Muscle layer of colon (tissue), 2 donors: ENCODE measurements at regions not wholly inside any gene's neighbourhood (a gene's known extent, or its start where the extent isn't known, plus 50 kb on each side); places are given as distances from the start of the nearest gene placed in this dataset.

ENCODE experiments used
- H3K27ac ChIP-seq: one replicate; pipeline ENCODE4 v1.7.0; 2013; ENCODE audit warnings: low read depth, mild to moderate bottlenecking, low read length, moderate library complexity
- H3K27me3 ChIP-seq, 2 donors: one replicate each; pipeline ENCODE4 v1.7.0; 2013; ENCODE audit warnings: low read length in 2 of 2, mild to moderate bottlenecking in 2 of 2; ENCODE audit not compliant: insufficient read depth in 2 of 2, control insufficient read depth in 1 of 2
- H3K36me3 ChIP-seq: one replicate; pipeline ENCODE4 v1.7.0; 2013; ENCODE audit warnings: mild to moderate bottlenecking, low read length; ENCODE audit not compliant: insufficient read depth
- H3K4me1 ChIP-seq: one replicate; pipeline ENCODE4 v1.7.0; 2013; ENCODE audit warnings: mild to moderate bottlenecking, low read length; ENCODE audit not compliant: insufficient read depth
- H3K4me3 ChIP-seq, 2 donors: one replicate each; pipeline ENCODE4 v1.7.0; 2013; ENCODE audit warnings: low read length in 2 of 2, low read depth in 1 of 2, mild to moderate bottlenecking in 1 of 2, moderate library complexity in 1 of 2
- H3K9ac ChIP-seq: one replicate; pipeline ENCODE4 v1.7.0; 2013; ENCODE audit warnings: low read length
- H3K9me3 ChIP-seq: one replicate; pipeline ENCODE4 v1.7.0; 2013; ENCODE audit warnings: mild to moderate bottlenecking, low read length
- donor health status: abdominal sarcoma.
- donor health status: Adenocarcinoma of cecum.

DNA sequence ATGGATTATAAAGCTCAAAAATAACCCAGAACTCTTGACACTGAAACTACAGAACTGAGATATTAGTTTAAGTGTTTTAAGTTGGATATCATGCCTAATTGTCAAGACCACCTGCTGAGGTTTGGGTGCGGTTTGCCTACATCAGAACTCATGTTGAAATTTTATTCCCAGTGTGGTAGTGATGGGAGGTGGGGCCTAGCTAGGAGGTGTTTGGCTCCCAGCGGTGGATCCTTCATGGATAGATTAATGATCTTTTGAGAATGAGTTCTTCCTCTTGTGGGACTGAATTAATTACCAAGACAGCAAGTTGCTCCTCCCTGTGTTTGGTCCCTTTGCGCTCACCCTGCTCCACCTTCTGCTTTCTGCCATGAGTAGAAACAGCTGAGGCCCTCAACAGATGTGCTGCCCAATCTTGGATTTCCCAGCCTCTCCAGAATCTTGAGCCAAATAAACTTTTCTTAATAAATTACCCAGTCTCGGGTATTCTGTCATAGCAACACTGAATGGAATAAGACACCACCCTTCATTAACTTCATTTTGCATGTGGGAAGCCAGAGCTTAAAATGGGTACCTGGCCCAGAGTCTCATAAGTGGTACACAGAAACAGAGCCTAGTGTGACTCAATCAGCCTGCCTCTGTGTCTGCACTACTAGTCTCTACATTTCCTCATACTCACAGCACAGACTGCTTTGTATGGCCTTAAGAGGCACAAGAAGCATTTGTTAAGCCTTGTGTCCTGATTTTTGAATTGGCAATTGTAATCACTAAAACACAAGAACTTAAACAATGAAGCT lies 158.4 kb downstream of the IBTK start:
- no peak overlapping the region for H3K27ac ChIP-seq
- no peaks in the 10 kb centered on the region for H3K9me3 ChIP-seq
- no peaks in the 10 kb centered on the region for H3K4me1 ChIP-seq
- no peaks in the 10 kb centered on the region for H3K27me3 ChIP-seq
- H3K36me3 ChIP-seq = no peaks in the 10 kb centered on the region
- no peak overlapping the region for H3K4me3 ChIP-seq
- H3K9ac ChIP-seq = no peak overlapping the region

DNA sequence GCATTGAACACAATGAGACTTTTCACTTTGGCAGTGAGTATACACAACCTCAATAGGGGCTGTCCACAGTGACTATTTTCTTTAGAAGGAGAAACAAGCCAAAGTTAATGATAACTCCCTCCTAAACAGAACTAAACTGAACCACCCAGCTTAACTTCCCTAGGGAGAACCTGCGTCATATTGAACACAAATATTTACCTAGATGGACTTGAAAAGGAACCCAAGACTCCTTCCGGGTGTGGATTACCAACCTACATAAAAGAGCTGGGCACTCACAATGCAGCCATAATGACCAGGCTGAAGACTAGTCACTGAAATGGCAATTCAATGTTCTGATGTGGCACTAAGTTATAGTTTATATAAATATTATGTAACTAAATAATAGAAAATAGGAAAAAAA lies 160.6 kb downstream of the IBTK start:
- Histone ChIP-seq H3K4me1 (no peaks in the 10 kb centered on the region), H3K27ac (no peak overlapping the region), H3K27me3 (no peaks in the 10 kb centered on the region), H3K9me3 (no peaks in the 10 kb centered on the region), H3K9ac (no peak overlapping the region), H3K4me3 (no peak overlapping the region), H3K36me3 (no peaks in the 10 kb centered on the region)

DNA sequence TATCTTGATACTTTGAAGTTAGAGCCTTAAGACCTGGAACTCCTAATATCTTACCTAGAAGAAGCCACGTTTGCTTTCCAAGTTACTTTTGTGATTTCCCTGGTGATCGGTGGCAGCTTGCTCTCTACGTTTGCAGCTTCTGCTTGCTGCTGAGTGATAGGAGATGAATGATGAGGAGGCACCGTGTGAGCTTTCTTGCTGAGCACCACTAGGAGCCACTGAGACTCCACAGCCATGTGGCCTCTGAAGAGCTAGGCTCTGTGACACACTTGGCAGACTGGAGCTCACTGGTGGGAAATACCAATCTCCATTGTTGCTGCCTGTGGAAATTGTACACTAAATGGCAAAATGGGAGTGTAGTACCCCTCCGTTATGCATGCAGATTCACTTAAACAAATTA lies 161.8 kb downstream of the IBTK start:
- H3K36me3 ChIP-seq = no peaks in the 10 kb centered on the region
- H3K9me3 ChIP-seq = no peaks in the 10 kb centered on the region
- no peaks in the 10 kb centered on the region for H3K27me3 ChIP-seq
- no peak overlapping the region for H3K27ac ChIP-seq
- H3K9ac ChIP-seq = no peak overlapping the region
- no peaks in the 10 kb centered on the region for H3K4me1 ChIP-seq
- H3K4me3 ChIP-seq = no peak overlapping the region

- no peaks in the 10 kb centered on the region for H3K27me3 ChIP-seq
- H3K27ac ChIP-seq = no peak overlapping the region
- no peaks in the 10 kb centered on the region for H3K9me3 ChIP-seq
- no peak overlapping the region for H3K9ac ChIP-seq
- H3K4me1 ChIP-seq = no peaks in the 10 kb centered on the region
- H3K4me3 ChIP-seq = no peak overlapping the region
- no peaks in the 10 kb centered on the region for H3K36me3 ChIP-seq
Observed at GRCh38 chr6:82084324-82084920, 163.1 kb downstream of the IBTK start.

DNA sequence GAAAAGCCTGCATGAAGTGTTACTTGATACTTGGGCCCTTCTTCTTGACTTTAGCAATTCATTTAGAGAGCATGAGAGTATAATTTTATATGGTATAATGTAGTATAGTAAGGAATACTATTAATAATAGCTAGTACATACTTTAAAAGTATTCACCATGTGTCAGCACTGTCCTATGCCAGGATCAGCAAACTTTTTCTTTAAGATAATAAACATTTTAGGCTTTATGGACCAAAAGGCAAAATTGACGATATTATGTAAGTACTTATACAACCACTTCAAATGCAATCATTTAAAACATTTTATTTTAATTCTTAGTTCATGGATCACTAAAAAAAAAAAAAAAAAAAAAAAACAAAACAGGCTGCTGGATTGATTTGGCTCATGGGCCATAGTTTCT lies 163.9 kb downstream of the IBTK start:
- no peak overlapping the region for H3K4me3 ChIP-seq
- H3K9ac ChIP-seq = no peak overlapping the region
- no peaks in the 10 kb centered on the region for H3K36me3 ChIP-seq
- H3K9me3 ChIP-seq = no peaks in the 10 kb centered on the region
- H3K4me1 ChIP-seq = no peaks in the 10 kb centered on the region
- H3K27me3 ChIP-seq = no peaks in the 10 kb centered on the region
- H3K27ac ChIP-seq = no peak overlapping the region

GRCh38 chr6:82080767-82081166 lies 166.8 kb downstream of the IBTK start:
- Histone ChIP-seq H3K4me1 (peaks cover 16% of the 10 kb centered on the region), H3K27me3 (no peaks in the 10 kb centered on the region), H3K27ac (no peak overlapping the region), H3K9me3 (no peaks in the 10 kb centered on the region), H3K9ac (no peak overlapping the region), H3K4me3 (no peak overlapping the region), H3K36me3 (no peaks in the 10 kb centered on the region)

- Histone ChIP-seq H3K27ac (no peak overlapping the region), H3K27me3 (no peaks in the 10 kb centered on the region), H3K4me3 (no peak overlapping the region), H3K36me3 (no peaks in the 10 kb centered on the region), H3K4me1 (peaks cover 16% of the 10 kb centered on the region), H3K9me3 (no peaks in the 10 kb centered on the region), H3K9ac (no peak overlapping the region)
Observed at GRCh38 chr6:82078286-82078908, 169.1 kb downstream of the IBTK start.

- no peaks in the 10 kb centered on the region for H3K27me3 ChIP-seq
- H3K9ac ChIP-seq = no peak overlapping the region
- no peaks in the 10 kb centered on the region for H3K36me3 ChIP-seq
- no peak overlapping the region for H3K27ac ChIP-seq
- no peaks in the 10 kb centered on the region for H3K9me3 ChIP-seq
- H3K4me1 ChIP-seq = peaks cover 16% of the 10 kb centered on the region
- no peak overlapping the region for H3K4me3 ChIP-seq
Observed at GRCh38 chr6:82076916-82077315, 170.6 kb downstream of the IBTK start.

DNA sequence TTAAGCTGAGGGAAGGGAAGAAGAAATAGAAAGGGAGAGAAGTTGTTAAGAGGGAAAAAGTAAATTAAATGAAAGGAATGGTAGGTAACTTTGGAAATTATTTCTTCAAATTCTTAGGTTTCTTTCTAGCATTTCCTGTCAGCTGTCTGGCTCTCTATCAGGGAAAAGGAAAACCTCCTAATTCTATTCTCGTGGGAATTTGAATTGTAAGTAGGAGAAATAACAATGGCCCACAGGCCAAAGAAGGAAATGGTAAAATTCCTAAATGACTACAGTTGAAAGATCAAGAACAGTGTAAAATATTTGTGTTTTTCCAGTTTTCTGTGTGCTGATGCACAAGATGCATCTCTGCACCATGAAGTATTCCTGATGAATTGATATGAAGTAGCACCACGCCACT lies 173.0 kb downstream of the IBTK start:
- Histone ChIP-seq H3K36me3 (no peaks in the 10 kb centered on the region), H3K27ac (no peak overlapping the region), H3K9ac (no peak overlapping the region), H3K4me1 (peaks cover 16% of the 10 kb centered on the region), H3K4me3 (no peak overlapping the region), H3K9me3 (no peaks in the 10 kb centered on the region), H3K27me3 (no peaks in the 10 kb centered on the region)

DNA sequence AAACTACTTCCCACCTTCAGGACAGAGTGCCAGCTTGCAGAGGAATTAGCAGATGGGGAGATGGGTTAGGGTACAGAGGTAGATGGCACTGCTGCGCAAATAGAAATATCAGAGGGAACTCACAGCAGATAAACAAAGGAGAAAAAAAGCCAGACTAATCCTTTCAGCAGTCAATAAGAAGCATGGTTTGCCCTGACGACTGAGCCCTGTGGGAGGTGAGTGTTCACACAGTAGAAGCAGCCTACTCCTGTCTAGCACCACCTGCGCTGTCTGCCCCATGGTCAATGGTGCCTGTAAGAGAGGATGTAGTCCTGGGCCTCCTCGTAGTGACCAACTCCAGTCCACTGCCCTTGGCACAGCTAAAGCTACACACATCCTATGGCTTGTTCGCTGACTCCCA lies 174.1 kb downstream of the IBTK start:
- no peaks in the 10 kb centered on the region for H3K27me3 ChIP-seq
- no peak overlapping the region for H3K27ac ChIP-seq
- H3K9me3 ChIP-seq = no peaks in the 10 kb centered on the region
- H3K4me3 ChIP-seq = no peak overlapping the region
- peaks cover 16% of the 10 kb centered on the region for H3K4me1 ChIP-seq
- H3K36me3 ChIP-seq = no peaks in the 10 kb centered on the region
- no peak overlapping the region for H3K9ac ChIP-seq

DNA sequence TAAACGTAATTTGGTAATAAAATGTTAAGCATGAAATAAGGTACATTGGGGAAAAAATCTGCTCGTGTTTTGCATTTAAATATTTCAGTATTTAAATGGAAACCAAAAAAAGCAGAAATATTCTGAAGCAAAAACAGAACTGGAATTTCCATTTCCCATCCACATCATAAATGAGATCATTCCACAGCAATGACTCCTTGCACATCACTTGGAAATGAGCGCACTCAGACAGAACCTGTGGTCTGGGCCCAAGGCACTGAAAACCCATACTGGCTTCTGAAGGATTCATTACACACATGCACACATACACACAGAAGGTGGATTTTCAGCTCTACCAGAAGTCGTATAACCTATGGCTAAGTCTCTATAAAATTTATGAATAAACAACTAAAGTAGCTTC lies 174.8 kb downstream of the IBTK start:
- Histone ChIP-seq H3K9ac (no peak overlapping the region), H3K27me3 (no peaks in the 10 kb centered on the region), H3K4me3 (no peak overlapping the region), H3K4me1 (peaks cover 16% of the 10 kb centered on the region), H3K27ac (no peak overlapping the region), H3K36me3 (no peaks in the 10 kb centered on the region), H3K9me3 (no peaks in the 10 kb centered on the region)
